PC-3 (cell line): ENCODE measurements at regions not wholly inside any gene's neighbourhood (a gene's known extent, or its start where the extent isn't known, plus 50 kb on each side); places are given as distances from the start of the nearest gene placed in this dataset.

Experiments used
- ATAC-seq: fragments of 200-7000 bp; cut with Tn5 transposase; 2 replicates; pipeline ENCODE4 v1.9.1; 2020; ENCODE audit warnings: mild to moderate bottlenecking, moderate library complexity
- BruUV-seq: library from RNA; stranded (reverse); fragments of 400-500 nt; replicated peaks from 2 replicates; lab custom pipeline; 2021; lab: Mats Ljungman, UMichigan
- CTCF ChIA-PET: fragments of 300-600 bp; sonication (Branson Sonifier 250); formaldehyde crosslinking; loops from one replicate; lab custom pipeline; 2022; ENCODE audit warnings: antibody characterized with exemption; lab: Charles Lee
- POLR2A ChIA-PET: fragments of 300-600 bp; sonication (Branson Sonifier 250); formaldehyde crosslinking; loops from one replicate; lab custom pipeline; 2022; ENCODE audit warnings: antibody characterized with exemption; ENCODE audit not compliant: unreplicated experiment; lab: Charles Lee
- DNase-seq: peaks from one replicate; pipeline ENCODE4 v3.0.0-alpha.2; 2015
- H2AFZ ChIP-seq: fragments of 300-600 bp; sonication (generic); 2 replicates; pipeline ENCODE4 v1.6.0; 2016; ENCODE audit warnings: antibody characterized with exemption, low read length
- H3F3A ChIP-seq: fragments of 300-600 bp; sonication (generic); one replicate; pipeline ENCODE4 v1.6.0; 2017; ENCODE audit warnings: antibody characterized with exemption, low read length, control low read depth, mild to moderate bottlenecking; ENCODE audit not compliant: unreplicated experiment
- H3K27ac ChIP-seq: fragments of 300-600 bp; sonication (generic); 2 replicates; pipeline ENCODE4 v1.5.1; 2016; ENCODE audit warnings: mild to moderate bottlenecking, low read length
- H3K27me3 ChIP-seq: fragments of 300-600 bp; sonication (generic); 2 replicates; pipeline ENCODE4 v1.6.1; 2016; ENCODE audit warnings: low read length, mixed read lengths
- H3K36me3 ChIP-seq: fragments of 300-600 bp; sonication (generic); 2 replicates; pipeline ENCODE4 v1.6.1; 2016; ENCODE audit warnings: low read depth, mixed run types, low read length, mixed read lengths
- H3K4me1 ChIP-seq: fragments of 300-600 bp; sonication (generic); 2 replicates; pipeline ENCODE4 v1.5.1; 2016; ENCODE audit warnings: low read length; ENCODE audit not compliant: insufficient read depth
- H3K4me2 ChIP-seq: fragments of 300-600 bp; sonication (generic); 2 replicates; pipeline ENCODE4 v1.6.0; 2016; ENCODE audit warnings: low read length
- H3K4me3 ChIP-seq: fragments of 300-600 bp; sonication (generic); 2 replicates; pipeline ENCODE4 v1.5.1; 2016; ENCODE audit warnings: mild to moderate bottlenecking, low read length, mixed read lengths
- H3K79me2 ChIP-seq: fragments of 300-600 bp; sonication (generic); 2 replicates; pipeline ENCODE4 v1.6.1; 2017; ENCODE audit warnings: low read length, mixed read lengths
- H3K9ac ChIP-seq: fragments of 300-600 bp; sonication (generic); 2 replicates; pipeline ENCODE4 v1.6.0; 2016; ENCODE audit warnings: mild to moderate bottlenecking, low read length
- H3K9me2 ChIP-seq: fragments of 300-600 bp; sonication (generic); replicated peaks from 2 replicates; pipeline ENCODE4 v1.6.1; 2016; ENCODE audit warnings: mixed run types, low read length, mixed read lengths
- H3K9me3 ChIP-seq: fragments of 300-600 bp; sonication (generic); 2 replicates; pipeline ENCODE4 v1.6.1; 2016; ENCODE audit warnings: low read length, mixed read lengths
- H4K20me1 ChIP-seq: fragments of 300-600 bp; sonication (generic); 2 replicates; pipeline ENCODE4 v1.6.1; 2016; ENCODE audit warnings: low read length, mixed read lengths
- CTCF ChIP-seq: fragments of 300-600 bp; sonication (generic); conservative IDR thresholded peaks from 2 replicates; pipeline ENCODE4 v1.5.1; 2017; ENCODE audit warnings: antibody characterized with exemption, low read depth, mild to moderate bottlenecking, low read length
- EZH2 ChIP-seq: fragments of 300-600 bp; sonication (generic); IDR thresholded peaks from one replicate; pipeline ENCODE4 v1.6.1; 2017; ENCODE audit warnings: antibody characterized with exemption, mild to moderate bottlenecking, low read length; ENCODE audit not compliant: unreplicated experiment
- EZH2phosphoT487 ChIP-seq: fragments of 300-600 bp; sonication (generic); IDR thresholded peaks from 2 replicates; pipeline ENCODE4 v1.6.1; 2018; ENCODE audit warnings: mild to moderate bottlenecking, antibody characterized with exemption, low read length, borderline replicate concordance
- intact Hi-C: fragments of 100-400 bp; cut with micrococcal nuclease; formaldehyde crosslinking; loops from 2 replicates; pipeline ENCODE4 v1.9.0; 2023

- Histone ChIP-seq H3K9me3 (no peaks in the 10 kb centered on the region), H2AFZ (no peak overlapping the region), H3F3A (no peaks in the 10 kb centered on the region), H3K4me2 (no peak overlapping the region), H3K4me1 (peaks cover 7% of the 10 kb centered on the region; the same call in 1 of the 2 replicates), H4K20me1 (no peaks in the 10 kb centered on the region), H3K79me2 (no peaks in the 10 kb centered on the region), H3K27ac (no peak overlapping the region), H3K4me3 (no peak overlapping the region), H3K27me3 (peaks cover 10% of the 10 kb centered on the region; the same call in 1 of the 2 replicates), H3K9ac (no peak overlapping the region), H3K36me3 (no peaks in the 10 kb centered on the region), H3K9me2 (no peaks in the 10 kb centered on the region)
- intact Hi-C loops = no loop called here
- ATAC-seq = no peak
- no TSS peak for BruUV-seq
- DNase-seq = no peak
- TF ChIP-seq EZH2 (no peak), CTCF (no peak), EZH2phosphoT487 (no peak)
- POLR2A ChIA-PET = no interaction called here
- CTCF ChIA-PET = no interaction called here
These were observed 184.3 kb downstream of the TJP1 start for GRCh38 chr15:29638011-29638410.

- intact Hi-C loops = no loop called here
- Histone ChIP-seq H3K36me3 (no peaks in the 10 kb centered on the region), H3K4me3 (no peak overlapping the region), H3K27me3 (peaks cover 11% of the 10 kb centered on the region; the same call in 1 of the 2 replicates), H3K79me2 (no peaks in the 10 kb centered on the region), H2AFZ (no peak overlapping the region), H4K20me1 (no peaks in the 10 kb centered on the region), H3K9me3 (no peaks in the 10 kb centered on the region), H3K4me1 (peaks cover 7% of the 10 kb centered on the region; the same call in 1 of the 2 replicates), H3F3A (no peaks in the 10 kb centered on the region), H3K4me2 (no peak overlapping the region), H3K9me2 (no peaks in the 10 kb centered on the region), H3K27ac (no peak overlapping the region), H3K9ac (no peak overlapping the region)
- DNase-seq (no peak), ATAC-seq (no peak)
- POLR2A ChIA-PET = no interaction called here
- BruUV-seq = no TSS peak
- CTCF ChIA-PET = no interaction called here
- no peak for TF ChIP-seq EZH2phosphoT487
- TF ChIP-seq CTCF = no peak
- TF ChIP-seq EZH2 = no peak
These were observed 184.7 kb downstream of the TJP1 start for GRCh38 chr15:29637555-29637954.

GRCh38 chr15:29636921-29637320 is 185.3 kb downstream of the TJP1 start:
- H3K4me2 ChIP-seq = no peak overlapping the region
- no TSS peak for BruUV-seq
- ChIA-PET POLR2A (no interaction called here), CTCF (no interaction called here)
- DNase-seq = no peak
- no peak overlapping the region for H2AFZ ChIP-seq
- no peaks in the 10 kb centered on the region for H3K79me2 ChIP-seq
- TF ChIP-seq EZH2phosphoT487 (no peak), EZH2 (no peak), CTCF (no peak)
- no peaks in the 10 kb centered on the region for H3K9me3 ChIP-seq
- no peaks in the 10 kb centered on the region for H3K9me2 ChIP-seq
- ATAC-seq = no peak
- H3K4me3 ChIP-seq = no peak overlapping the region
- no peaks in the 10 kb centered on the region for H3F3A ChIP-seq
- peaks cover 7% of the 10 kb centered on the region; the same call in 1 of the 2 replicates for H3K4me1 ChIP-seq
- H3K36me3 ChIP-seq = no peaks in the 10 kb centered on the region
- H3K9ac ChIP-seq = no peak overlapping the region
- H4K20me1 ChIP-seq = no peaks in the 10 kb centered on the region
- intact Hi-C loops = no loop called here
- H3K27me3 ChIP-seq = peaks cover 13% of the 10 kb centered on the region; the same call in 1 of the 2 replicates
- H3K27ac ChIP-seq = no peak overlapping the region
